ENCODE measurements at regions not wholly inside any gene's neighbourhood (a gene's known extent, or its start where the extent isn't known, plus 50 kb on each side); places are given as distances from the start of the nearest gene placed in this dataset.

- DNase-seq (ENCODE audit: low read depth in 2 of 2), result no peak
These were observed 448.9 kb upstream of the ZMIZ1 start for GRCh38 chr10:78619896-78620295.

GRCh38 chr10:78620985-78621799 lies 447.6 kb upstream of the ZMIZ1 start:
- DNase-seq (ENCODE audit: low read depth in 2 of 2), result no peak

DNA sequence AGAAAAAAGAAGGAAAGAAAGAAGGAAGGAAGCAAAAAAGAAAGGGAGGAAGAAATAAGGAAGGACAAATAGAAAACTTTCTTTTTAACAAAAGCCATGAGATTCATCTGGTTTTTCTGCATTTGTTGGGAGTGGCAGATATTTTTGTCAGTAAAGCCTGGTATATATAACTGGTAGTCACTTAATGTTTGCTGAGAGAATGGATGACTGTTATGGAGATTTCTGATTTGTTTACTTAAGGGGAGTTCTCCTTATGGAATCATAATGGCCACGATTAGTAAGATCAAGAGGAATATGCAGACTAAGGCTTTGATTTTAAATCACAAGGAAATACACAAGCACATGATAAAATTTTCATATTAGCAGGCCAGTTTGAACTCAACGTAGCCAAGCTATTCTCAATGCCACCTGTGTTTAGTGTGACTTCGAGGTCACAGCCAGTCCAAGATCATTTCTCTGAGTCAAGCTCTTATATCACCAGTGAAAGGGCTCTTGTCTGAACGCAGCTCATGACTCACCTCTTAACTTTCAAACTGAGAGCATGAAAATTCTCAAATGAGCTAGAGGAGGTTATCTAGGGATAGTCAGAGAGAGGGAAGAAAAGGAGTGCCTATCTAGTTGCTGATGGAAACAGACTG lies 445.1 kb upstream of the ZMIZ1 start:
- no peak for DNase-seq (ENCODE audit: low read depth in 2 of 2)

DNA sequence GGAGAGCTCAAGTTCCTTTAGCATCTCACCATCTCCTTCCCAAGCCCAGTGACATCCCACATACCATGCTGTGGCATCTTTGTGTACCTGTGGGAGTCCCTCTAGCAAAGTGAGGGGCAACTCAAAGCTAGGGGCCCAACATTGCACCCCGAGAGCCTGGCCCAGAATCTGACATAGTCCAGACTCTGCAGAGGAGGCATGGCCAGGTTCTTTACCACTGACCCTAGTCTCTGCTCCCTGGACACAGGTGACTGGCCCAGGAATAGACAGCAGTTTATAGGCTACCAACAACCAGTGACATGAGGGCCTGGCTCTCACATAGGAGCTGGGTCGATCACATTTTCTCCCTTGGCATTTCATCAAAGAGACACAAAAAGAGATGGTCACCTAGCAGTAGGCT lies 444.0 kb upstream of the ZMIZ1 start:
- DNase-seq (ENCODE audit: low read depth in 2 of 2), result no peak

DNA sequence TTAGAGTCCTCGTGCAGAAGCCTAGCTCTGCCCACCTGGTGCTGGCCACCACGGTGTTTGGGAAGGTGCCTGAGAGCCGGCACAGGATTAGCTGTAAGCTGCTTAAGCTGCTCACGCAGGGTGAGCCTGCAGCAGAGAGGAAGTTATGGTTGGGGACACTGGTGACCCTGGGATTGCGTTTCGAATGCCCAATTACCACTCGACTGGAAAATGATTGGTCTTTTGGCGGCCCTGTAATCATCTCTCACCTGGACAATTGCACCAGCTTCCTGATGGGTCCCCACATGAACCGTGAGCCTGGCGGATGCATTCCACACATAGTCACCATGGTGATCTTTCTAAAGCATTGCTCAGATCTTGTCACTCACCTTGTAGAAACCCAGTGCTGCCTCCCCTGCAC lies 442.3 kb upstream of the ZMIZ1 start:
- DNase-seq (ENCODE audit: low read depth in 2 of 2), result no peak

DNA sequence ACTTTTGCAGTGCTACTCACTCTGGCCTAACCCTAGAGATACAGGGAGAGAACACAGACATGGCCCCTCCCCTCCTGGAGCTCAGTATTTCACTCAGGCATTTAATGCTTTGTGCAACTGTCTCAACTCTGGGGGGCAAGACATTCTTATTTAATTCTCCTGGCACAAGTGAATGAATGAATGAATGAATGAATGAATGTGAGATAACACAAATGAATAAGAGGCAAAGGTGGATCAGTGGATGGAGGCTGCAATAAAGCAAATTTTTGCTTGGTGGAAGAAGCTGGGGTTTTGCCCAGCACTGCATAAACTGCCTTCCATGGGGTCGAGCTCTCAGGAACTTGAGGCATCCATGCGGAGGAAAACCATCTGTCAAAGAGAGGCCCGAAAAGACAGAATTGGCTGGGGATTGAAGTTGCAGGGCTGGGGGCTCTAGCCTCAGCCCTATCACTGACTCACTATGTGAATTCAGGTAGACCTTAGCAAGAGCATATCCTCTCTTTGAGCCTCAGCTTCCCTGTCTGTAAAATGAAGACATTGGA lies 441.4 kb upstream of the ZMIZ1 start:
- DNase-seq (ENCODE audit: low read depth in 2 of 2), result no peak

GRCh38 chr10:78628976-78629375 lies 439.8 kb upstream of the ZMIZ1 start:
- DNase-seq (ENCODE audit: low read depth in 2 of 2), result no peak

- DNase-seq (ENCODE audit: low read depth in 2 of 2), result no peak
These were observed 439.0 kb upstream of the ZMIZ1 start for GRCh38 chr10:78629773-78630172.

GRCh38 chr10:78630944-78631838 lies 437.6 kb upstream of the ZMIZ1 start:
- DNase-seq (ENCODE audit: low read depth in 2 of 2), result no peak

- DNase-seq (ENCODE audit: low read depth in 2 of 2), result no peak
These were observed 434.4 kb upstream of the ZMIZ1 start for GRCh38 chr10:78634389-78634815.

DNA sequence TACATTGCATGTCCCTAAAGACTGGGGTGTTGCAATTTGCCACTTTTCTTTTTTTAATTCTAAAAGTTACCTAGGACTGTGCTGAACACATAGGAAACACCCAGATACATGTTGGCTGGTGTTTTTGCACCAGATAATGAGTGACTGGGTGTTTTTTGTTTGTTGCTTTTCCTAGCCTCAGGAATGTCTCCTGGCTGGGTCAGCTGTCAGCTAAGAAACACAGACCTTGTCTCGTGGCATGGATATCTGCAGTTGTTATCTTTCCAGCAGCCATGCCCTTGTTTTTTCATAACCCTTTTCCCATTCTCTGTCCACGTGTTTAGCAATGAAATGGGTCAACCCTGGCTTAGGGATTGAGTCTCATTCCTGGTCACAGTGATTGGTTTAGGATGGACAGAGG lies 433.9 kb upstream of the ZMIZ1 start:
- DNase-seq (ENCODE audit: low read depth in 2 of 2), result no peak

GRCh38 chr10:78639629-78640028 lies 429.1 kb upstream of the ZMIZ1 start:
- no peak for DNase-seq (ENCODE audit: low read depth in 2 of 2)

DNA sequence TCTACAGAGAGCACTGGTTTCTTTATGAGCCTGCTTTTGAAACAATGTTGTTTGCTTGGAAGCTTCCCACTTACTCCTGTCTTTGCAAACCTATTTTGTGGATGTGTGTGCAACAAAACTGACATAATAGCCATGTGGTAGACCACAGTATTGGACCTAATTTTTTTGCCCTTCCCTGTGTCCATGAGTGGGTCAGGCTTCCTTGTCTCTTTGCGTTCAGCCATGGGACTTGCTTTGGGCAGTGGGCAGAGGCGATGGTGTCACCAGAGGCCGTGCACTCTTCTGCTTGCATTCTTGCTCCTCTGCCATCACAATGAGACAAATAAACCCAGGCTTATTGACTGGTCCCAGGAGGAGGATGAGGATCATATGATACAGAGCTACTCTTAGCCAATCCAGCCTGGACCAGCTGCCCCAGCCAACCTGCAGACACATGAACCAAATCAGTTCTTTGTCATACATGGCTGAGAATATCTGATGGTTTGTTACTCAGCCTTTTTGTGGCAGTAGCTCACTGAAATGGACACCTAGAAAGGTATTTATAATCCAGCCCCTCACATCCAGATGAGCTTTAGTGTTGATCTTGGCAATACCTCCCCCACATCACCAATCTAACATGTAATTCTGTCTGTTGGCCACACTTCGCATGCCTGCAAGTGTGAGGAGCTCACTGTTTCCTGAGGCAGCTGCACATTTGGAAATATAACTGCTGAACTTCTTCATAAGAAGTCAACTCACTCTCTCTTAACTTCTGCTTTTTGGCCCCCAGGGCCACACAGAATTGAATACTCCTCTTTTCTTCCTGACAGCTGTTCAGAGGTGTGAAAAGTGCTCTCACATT lies 427.8 kb upstream of the ZMIZ1 start:
- DNase-seq (ENCODE audit: low read depth in 2 of 2), result no peak

- no peak for DNase-seq (ENCODE audit: low read depth in 2 of 2)
These were observed 427.1 kb upstream of the ZMIZ1 start for GRCh38 chr10:78641693-78642092.

GRCh38 chr10:78642269-78642816 lies 426.4 kb upstream of the ZMIZ1 start:
- no peak for DNase-seq (ENCODE audit: low read depth in 2 of 2)

- DNase-seq (ENCODE audit: low read depth in 2 of 2), result no peak
These were observed 425.3 kb upstream of the ZMIZ1 start for GRCh38 chr10:78643513-78643912.

DNA sequence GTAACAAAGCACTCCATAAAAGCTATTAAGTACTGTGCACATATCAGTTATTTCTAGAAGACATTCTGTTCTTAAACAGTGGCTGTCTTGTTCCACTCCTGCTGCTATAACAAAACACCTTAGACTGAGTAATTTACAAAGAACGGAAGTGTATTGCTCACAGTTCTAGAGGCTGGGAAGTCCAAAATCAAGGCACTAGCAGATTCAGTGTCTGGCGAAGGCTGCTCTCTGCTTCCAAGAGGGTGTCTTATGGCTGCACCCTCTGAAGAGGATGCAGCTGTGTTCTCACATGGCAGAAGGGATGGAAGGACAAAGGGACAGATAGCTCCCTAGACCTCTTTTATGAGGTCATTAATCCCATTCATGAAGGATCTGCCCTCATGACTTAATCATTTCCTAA lies 424.2 kb upstream of the ZMIZ1 start:
- no peak for DNase-seq (ENCODE audit: low read depth in 2 of 2)

- DNase-seq (ENCODE audit: low read depth in 2 of 2), result no peak
These were observed 423.5 kb upstream of the ZMIZ1 start for GRCh38 chr10:78645169-78645686.

- no peak for DNase-seq (ENCODE audit: low read depth in 2 of 2)
These were observed 422.8 kb upstream of the ZMIZ1 start for GRCh38 chr10:78645975-78646374.

DNA sequence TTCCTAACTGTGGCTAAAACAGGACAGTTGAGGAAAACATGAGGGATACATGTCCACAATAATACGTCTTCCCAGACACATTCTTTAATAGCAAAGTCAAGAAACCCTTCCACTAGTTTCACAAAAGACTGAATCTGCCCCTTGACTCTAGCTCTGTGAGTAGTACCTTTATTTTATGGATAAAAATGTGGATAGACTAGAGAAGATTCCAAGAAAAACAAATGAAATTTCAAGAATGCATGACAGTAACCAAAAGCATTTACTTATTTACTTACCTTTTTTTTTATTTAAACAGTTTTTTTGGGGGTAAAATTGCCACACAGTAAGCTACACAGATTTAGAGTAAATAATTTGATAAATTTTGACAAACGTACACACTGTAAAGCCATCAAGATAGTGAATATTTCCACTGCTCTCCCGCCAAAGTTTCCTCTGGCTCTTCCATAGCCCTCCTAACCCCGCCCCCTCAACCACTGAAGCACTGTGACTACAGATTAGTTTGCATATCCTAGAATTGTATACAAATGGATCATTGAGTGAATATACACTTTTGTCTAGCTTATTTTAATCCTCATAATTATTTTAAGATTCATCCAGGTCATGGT lies 420.4 kb upstream of the ZMIZ1 start:
- DNase-seq (ENCODE audit: low read depth in 2 of 2), result no peak

All from stimulated activated CD4-positive, alpha-beta T cell treated with anti-CD3 and anti-CD28 coated beads, Interleukin-4, amount 100 ng/mL, for 48 hours (primary cell).